ENCODE measurements at regions not wholly inside any gene's neighbourhood (a gene's known extent, or its start where the extent isn't known, plus 50 kb on each side); places are given as distances from the start of the nearest gene placed in this dataset.

DNA sequence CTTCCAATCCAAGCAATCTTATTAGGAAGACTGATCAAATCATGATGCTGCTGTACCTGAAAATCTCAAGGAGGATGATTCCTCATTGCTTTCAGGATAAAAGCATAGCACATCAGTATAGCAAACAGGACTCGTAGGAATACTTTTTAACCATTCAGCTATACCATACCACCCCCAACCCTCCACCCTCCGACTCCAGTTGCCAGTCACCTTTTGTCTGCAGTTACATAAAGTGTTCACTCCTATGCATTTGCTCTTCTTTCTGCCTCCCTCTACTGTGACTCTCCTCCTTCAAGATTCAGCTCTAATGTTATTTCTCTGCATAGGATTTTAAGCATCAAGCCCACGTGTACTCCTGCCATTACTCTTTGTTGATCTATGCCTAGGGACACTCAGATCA, 124.7 kb upstream of the KCNQ5 start:
- TF ChIP-seq TAF1 (IDR thresholded peaks at IDR 0.05; ENCODE audit: low read depth): no peak
- TF ChIP-seq, protein P1, sequence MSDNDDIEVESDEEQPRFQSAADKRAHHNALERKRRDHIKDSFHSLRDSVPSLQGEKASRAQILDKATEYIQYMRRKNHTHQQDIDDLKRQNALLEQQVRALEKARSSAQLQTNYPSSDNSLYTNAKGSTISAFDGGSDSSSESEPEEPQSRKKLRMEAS (IDR thresholded peaks at IDR 0.05): no peak
